GM23338 (cell line): ENCODE measurements at regions not wholly inside any gene's neighbourhood (a gene's known extent, or its start where the extent isn't known, plus 50 kb on each side); places are given as distances from the start of the nearest gene placed in this dataset.

ENCODE experiments used
- ATAC-seq: fragments of 200-7000 bp; cut with Tn5 transposase; 3 replicates; pipeline ENCODE4 v1.9.1; 2020
- DNase-seq: peaks from one replicate; pipeline ENCODE4 v3.0.0-alpha.2; 2015; ENCODE audit warnings: low spot score
- H2AFZ ChIP-seq: fragments of 200-600 bp; sonication (generic); 2 replicates; pipeline ENCODE4 v1.8.0; 2016; ENCODE audit warnings: antibody characterized with exemption, mild to moderate bottlenecking, moderate library complexity
- H3F3A ChIP-seq: fragments of 200-600 bp; sonication (generic); replicated peaks from 2 replicates; pipeline ENCODE4 v1.8.0; 2017; ENCODE audit warnings: antibody characterized with exemption, mixed run types, low read depth
- H3K27ac ChIP-seq: fragments of 200-600 bp; sonication (generic); 2 replicates; pipeline ENCODE4 v1.6.1; 2016; ENCODE audit warnings: low read depth
- H3K27me3 ChIP-seq: fragments of 200-600 bp; sonication (generic); 2 replicates; pipeline ENCODE4 v1.8.0; 2016; ENCODE audit warnings: mild to moderate bottlenecking, mixed run types, moderate library complexity; ENCODE audit not compliant: insufficient read depth
- H3K36me3 ChIP-seq: fragments of 200-600 bp; sonication (generic); 2 replicates; pipeline ENCODE4 v1.8.0; 2016; ENCODE audit warnings: mild to moderate bottlenecking; ENCODE audit not compliant: insufficient read depth
- H3K4me1 ChIP-seq: fragments of 200-600 bp; sonication (generic); 2 replicates; pipeline ENCODE4 v1.8.0; 2016; ENCODE audit warnings: mild to moderate bottlenecking, moderate library complexity; ENCODE audit not compliant: insufficient read depth
- H3K4me2 ChIP-seq: fragments of 200-600 bp; sonication (generic); 2 replicates; pipeline ENCODE4 v1.7.1; 2017; ENCODE audit warnings: mixed run types
- H3K4me3 ChIP-seq: fragments of 200-600 bp; sonication (generic); 2 replicates; pipeline ENCODE4 v1.6.1; 2016; ENCODE audit warnings: mixed run types
- H3K79me2 ChIP-seq: fragments of 200-600 bp; sonication (generic); replicated peaks from 2 replicates; pipeline ENCODE4 v1.8.0; 2017; ENCODE audit warnings: mild to moderate bottlenecking; ENCODE audit not compliant: insufficient read depth
- H3K9me2 ChIP-seq: fragments of 200-600 bp; sonication (generic); 2 replicates; pipeline ENCODE4 v1.8.0; 2017; ENCODE audit not compliant: insufficient read depth
- H4K20me1 ChIP-seq: fragments of 200-600 bp; sonication (generic); replicated peaks from 2 replicates; pipeline ENCODE4 v1.8.0; 2017; ENCODE audit warnings: mild to moderate bottlenecking; ENCODE audit not compliant: insufficient read depth
- H3K27ac Mint-ChIP-seq: 2 replicates; pipeline ENCODE4 v1.8.0; 2020; ENCODE audit warnings: inconsistent platforms, mild to moderate bottlenecking, moderate library complexity, mixed read lengths
- H3K27me3 Mint-ChIP-seq: 3 replicates; pipeline ENCODE4 v1.8.0; 2022; ENCODE audit warnings: low read depth, mild to moderate bottlenecking, moderate library complexity, mixed read lengths, inconsistent platforms; ENCODE audit not compliant: insufficient read depth, poor library complexity
- H3K36me3 Mint-ChIP-seq: 3 replicates; pipeline ENCODE4 v1.8.0; 2021; ENCODE audit warnings: low read depth, mild to moderate bottlenecking, inconsistent platforms, moderate library complexity, mixed read lengths
- H3K4me1 Mint-ChIP-seq: 3 replicates; pipeline ENCODE4 v1.8.0; 2020; ENCODE audit warnings: mild to moderate bottlenecking, inconsistent platforms, mixed read lengths
- H3K4me3 Mint-ChIP-seq: 3 replicates; pipeline ENCODE4 v1.8.0; 2021; ENCODE audit warnings: moderate library complexity, mild to moderate bottlenecking, inconsistent platforms, mixed read lengths
- H3K9me3 Mint-ChIP-seq: 3 replicates; pipeline ENCODE4 v1.8.0; 2020; ENCODE audit warnings: moderate library complexity, mild to moderate bottlenecking, inconsistent platforms, mixed read lengths
- CREB1 ChIP-seq: fragments of 250-450 bp; sonication (Bioruptor Pico); IDR thresholded peaks from 2 replicates; pipeline ENCODE4 v1.5.0; 2020; ENCODE audit warnings: low read depth, mild to moderate bottlenecking, moderate library complexity
- CTCF ChIP-seq, 2 experiments: fragments of 200-600 bp in 1 of 2; sonication (generic) in 1 of 2; conservative IDR thresholded peaks; 2 replicates each; pipeline versions ENCODE4 v1.5.1 to v1.6.1; 2016 to 2017; ENCODE audit warnings: antibody characterized with exemption in 2 of 2, low read depth in 2 of 2, mild to moderate bottlenecking in 2 of 2, moderate library complexity in 1 of 2
- ETS1 ChIP-seq: IDR thresholded peaks from 2 replicates; pipeline ENCODE4 v1.6.1; 2016; ENCODE audit warnings: antibody characterized with exemption
- EZH2 ChIP-seq: fragments of 200-600 bp; sonication (generic); IDR thresholded peaks from one replicate; pipeline ENCODE4 v1.8.0; 2017; ENCODE audit warnings: antibody characterized with exemption, mild to moderate bottlenecking, low read depth; ENCODE audit not compliant: unreplicated experiment
- EZH2phosphoT487 ChIP-seq: fragments of 200-600 bp; sonication (generic); IDR thresholded peaks from one replicate; pipeline ENCODE4 v1.8.1; 2018; ENCODE audit warnings: antibody characterized with exemption; ENCODE audit not compliant: unreplicated experiment
- JUNB ChIP-seq: IDR thresholded peaks from one replicate; pipeline ENCODE4 v1.6.1; 2016; ENCODE audit warnings: antibody characterized with exemption; ENCODE audit not compliant: unreplicated experiment
- NANOG ChIP-seq: IDR thresholded peaks from 2 replicates; pipeline ENCODE4 v1.6.1; 2016; ENCODE audit warnings: antibody characterized with exemption, borderline replicate concordance
- POLR2AphosphoS5 ChIP-seq: IDR thresholded peaks from 2 replicates; pipeline ENCODE4 v1.6.1; 2016; ENCODE audit warnings: antibody characterized with exemption, low read depth
- STAT1 ChIP-seq: IDR thresholded peaks from one replicate; pipeline ENCODE4 v1.6.1; 2016; ENCODE audit warnings: antibody characterized with exemption; ENCODE audit not compliant: unreplicated experiment
- ZNF114 ChIP-seq: fragments of 250-450 bp; sonication (Bioruptor Pico); IDR thresholded peaks from 2 replicates; pipeline ENCODE4 v1.5.0; 2020; ENCODE audit warnings: mild to moderate bottlenecking, moderate library complexity
- ZNF331 ChIP-seq: fragments of 250-450 bp; sonication (Bioruptor Pico); IDR thresholded peaks from 2 replicates; pipeline ENCODE4 v1.5.0; 2020; ENCODE audit warnings: low read depth, mild to moderate bottlenecking, moderate library complexity
- TF ChIP-seq, protein P1 (sequence below): IDR thresholded peaks from one replicate; pipeline ENCODE4 v1.6.1; 2018; ENCODE audit warnings: antibody characterized with exemption; ENCODE audit not compliant: unreplicated experiment
- TF ChIP-seq, protein P2 (sequence below): fragments of 250-450 bp; sonication (Bioruptor Pico); IDR thresholded peaks from 2 replicates; pipeline ENCODE4 v1.5.0; 2020; ENCODE audit warnings: mild to moderate bottlenecking, moderate library complexity

DNA sequence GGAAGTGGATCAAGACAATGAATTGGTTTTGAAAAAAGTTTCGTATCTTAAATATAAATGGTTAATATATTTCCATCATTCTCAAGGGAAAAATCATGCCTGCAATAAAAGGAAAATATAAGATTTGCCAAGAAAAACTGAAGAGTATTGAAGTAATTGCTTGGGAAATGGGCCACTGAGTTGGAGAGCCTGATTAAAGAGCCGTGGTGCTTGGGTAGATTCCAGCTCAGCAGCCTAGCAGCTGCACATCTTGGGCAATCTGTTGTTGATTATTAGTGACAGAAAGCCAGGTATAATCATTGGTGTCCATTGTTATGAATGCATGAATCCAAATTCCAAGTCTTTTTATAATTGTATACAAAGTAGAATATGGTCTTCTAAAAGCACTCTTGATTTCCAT is 800.9 kb upstream of the CHORDC1 start (continued):
- TF ChIP-seq ETS1 = no peak

GRCh38 chr11:91011503-91011902 is 788.7 kb upstream of the CHORDC1 start:
- H3K27me3 ChIP-seq = no peaks in the 10 kb centered on the region
- Mint-ChIP-seq H3K4me1 (no peaks in the 10 kb centered on the region), H3K36me3 (peaks cover 4% of the 10 kb centered on the region; the same call in 1 of the 3 replicates), H3K27me3 (no peaks in the 10 kb centered on the region), H3K27ac (no peak overlapping the region), H3K9me3 (peaks cover 12% of the 10 kb centered on the region; the same call in 2 of the 3 replicates), H3K4me3 (no peak overlapping the region)
- no peak for ATAC-seq
- no peak overlapping the region for H3K4me3 ChIP-seq
- H3K4me1 ChIP-seq = no peaks in the 10 kb centered on the region
- no peaks in the 10 kb centered on the region for H3K36me3 ChIP-seq
- no peak overlapping the region for H3K27ac ChIP-seq
- no peaks in the 10 kb centered on the region for H3K79me2 ChIP-seq
- H4K20me1 ChIP-seq = no peaks in the 10 kb centered on the region
- no peak overlapping the region for H2AFZ ChIP-seq
- TF ChIP-seq ZNF114 (no peak), EZH2phosphoT487 (no peak), CREB1 (no peak), NANOG (no peak), CTCF (conservative IDR thresholded peaks at IDR 0.05; ENCODE audit: low read depth in 2 of 2) (no peak), JUNB (no peak), POLR2AphosphoS5 (no peak), ZNF331 (no peak), EZH2 (no peak), STAT1 (no peak)
- TF ChIP-seq, protein P1, sequence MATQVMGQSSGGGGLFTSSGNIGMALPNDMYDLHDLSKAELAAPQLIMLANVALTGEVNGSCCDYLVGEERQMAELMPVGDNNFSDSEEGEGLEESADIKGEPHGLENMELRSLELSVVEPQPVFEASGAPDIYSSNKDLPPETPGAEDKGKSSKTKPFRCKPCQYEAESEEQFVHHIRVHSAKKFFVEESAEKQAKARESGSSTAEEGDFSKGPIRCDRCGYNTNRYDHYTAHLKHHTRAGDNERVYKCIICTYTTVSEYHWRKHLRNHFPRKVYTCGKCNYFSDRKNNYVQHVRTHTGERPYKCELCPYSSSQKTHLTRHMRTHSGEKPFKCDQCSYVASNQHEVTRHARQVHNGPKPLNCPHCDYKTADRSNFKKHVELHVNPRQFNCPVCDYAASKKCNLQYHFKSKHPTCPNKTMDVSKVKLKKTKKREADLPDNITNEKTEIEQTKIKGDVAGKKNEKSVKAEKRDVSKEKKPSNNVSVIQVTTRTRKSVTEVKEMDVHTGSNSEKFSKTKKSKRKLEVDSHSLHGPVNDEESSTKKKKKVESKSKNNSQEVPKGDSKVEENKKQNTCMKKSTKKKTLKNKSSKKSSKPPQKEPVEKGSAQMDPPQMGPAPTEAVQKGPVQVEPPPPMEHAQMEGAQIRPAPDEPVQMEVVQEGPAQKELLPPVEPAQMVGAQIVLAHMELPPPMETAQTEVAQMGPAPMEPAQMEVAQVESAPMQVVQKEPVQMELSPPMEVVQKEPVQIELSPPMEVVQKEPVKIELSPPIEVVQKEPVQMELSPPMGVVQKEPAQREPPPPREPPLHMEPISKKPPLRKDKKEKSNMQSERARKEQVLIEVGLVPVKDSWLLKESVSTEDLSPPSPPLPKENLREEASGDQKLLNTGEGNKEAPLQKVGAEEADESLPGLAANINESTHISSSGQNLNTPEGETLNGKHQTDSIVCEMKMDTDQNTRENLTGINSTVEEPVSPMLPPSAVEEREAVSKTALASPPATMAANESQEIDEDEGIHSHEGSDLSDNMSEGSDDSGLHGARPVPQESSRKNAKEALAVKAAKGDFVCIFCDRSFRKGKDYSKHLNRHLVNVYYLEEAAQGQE = no peak
- TF ChIP-seq, protein P2, sequence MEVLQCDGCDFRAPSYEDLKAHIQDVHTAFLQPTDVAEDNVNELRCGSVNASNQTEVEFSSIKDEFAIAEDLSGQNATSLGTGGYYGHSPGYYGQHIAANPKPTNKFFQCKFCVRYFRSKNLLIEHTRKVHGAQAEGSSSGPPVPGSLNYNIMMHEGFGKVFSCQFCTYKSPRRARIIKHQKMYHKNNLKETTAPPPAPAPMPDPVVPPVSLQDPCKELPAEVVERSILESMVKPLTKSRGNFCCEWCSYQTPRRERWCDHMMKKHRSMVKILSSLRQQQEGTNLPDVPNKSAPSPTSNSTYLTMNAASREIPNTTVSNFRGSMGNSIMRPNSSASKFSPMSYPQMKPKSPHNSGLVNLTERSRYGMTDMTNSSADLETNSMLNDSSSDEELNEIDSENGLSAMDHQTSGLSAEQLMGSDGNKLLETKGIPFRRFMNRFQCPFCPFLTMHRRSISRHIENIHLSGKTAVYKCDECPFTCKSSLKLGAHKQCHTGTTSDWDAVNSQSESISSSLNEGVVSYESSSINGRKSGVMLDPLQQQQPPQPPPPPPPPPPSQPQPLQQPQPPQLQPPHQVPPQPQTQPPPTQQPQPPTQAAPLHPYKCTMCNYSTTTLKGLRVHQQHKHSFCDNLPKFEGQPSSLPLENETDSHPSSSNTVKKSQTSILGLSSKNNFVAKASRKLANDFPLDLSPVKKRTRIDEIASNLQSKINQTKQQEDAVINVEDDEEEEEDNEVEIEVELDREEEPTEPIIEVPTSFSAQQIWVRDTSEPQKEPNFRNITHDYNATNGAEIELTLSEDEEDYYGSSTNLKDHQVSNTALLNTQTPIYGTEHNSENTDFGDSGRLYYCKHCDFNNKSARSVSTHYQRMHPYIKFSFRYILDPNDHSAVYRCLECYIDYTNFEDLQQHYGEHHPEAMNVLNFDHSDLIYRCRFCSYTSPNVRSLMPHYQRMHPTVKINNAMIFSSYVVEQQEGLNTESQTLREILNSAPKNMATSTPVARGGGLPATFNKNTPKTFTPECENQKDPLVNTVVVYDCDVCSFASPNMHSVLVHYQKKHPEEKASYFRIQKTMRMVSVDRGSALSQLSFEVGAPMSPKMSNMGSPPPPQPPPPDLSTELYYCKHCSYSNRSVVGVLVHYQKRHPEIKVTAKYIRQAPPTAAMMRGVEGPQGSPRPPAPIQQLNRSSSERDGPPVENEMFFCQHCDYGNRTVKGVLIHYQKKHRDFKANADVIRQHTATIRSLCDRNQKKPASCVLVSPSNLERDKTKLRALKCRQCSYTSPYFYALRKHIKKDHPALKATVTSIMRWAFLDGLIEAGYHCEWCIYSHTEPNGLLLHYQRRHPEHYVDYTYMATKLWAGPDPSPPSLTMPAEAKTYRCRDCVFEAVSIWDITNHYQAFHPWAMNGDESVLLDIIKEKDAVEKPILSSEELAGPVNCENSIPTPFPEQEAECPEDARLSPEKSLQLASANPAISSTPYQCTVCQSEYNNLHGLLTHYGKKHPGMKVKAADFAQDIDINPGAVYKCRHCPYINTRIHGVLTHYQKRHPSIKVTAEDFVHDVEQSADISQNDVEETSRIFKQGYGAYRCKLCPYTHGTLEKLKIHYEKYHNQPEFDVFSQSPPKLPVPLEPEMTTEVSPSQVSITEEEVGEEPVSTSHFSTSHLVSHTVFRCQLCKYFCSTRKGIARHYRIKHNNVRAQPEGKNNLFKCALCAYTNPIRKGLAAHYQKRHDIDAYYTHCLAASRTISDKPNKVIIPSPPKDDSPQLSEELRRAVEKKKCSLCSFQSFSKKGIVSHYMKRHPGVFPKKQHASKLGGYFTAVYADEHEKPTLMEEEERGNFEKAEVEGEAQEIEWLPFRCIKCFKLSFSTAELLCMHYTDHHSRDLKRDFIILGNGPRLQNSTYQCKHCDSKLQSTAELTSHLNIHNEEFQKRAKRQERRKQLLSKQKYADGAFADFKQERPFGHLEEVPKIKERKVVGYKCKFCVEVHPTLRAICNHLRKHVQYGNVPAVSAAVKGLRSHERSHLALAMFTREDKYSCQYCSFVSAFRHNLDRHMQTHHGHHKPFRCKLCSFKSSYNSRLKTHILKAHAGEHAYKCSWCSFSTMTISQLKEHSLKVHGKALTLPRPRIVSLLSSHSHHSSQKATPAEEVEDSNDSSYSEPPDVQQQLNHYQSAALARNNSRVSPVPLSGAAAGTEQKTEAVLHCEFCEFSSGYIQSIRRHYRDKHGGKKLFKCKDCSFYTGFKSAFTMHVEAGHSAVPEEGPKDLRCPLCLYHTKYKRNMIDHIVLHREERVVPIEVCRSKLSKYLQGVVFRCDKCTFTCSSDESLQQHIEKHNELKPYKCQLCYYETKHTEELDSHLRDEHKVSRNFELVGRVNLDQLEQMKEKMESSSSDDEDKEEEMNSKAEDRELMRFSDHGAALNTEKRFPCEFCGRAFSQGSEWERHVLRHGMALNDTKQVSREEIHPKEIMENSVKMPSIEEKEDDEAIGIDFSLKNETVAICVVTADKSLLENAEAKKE (CRISPR knock-in tag) = no peak
- DNase-seq = no peak
- no peaks in the 10 kb centered on the region for H3F3A ChIP-seq
- H3K4me2 ChIP-seq = no peak overlapping the region
- no peaks in the 10 kb centered on the region for H3K9me2 ChIP-seq
